C1 segment of cervical spinal cord (tissue), 14 donors: ENCODE measurements at regions not wholly inside any gene's neighbourhood (a gene's known extent, or its start where the extent isn't known, plus 50 kb on each side); places are given as distances from the start of the nearest gene placed in this dataset.

Experiments
- DNase-seq, 14 donors: peaks; one replicate each; lab custom pipeline; 2025; lab: John Stamatoyannopoulos, UW

GRCh38 chr7:98565103-98565502, 52.0 kb upstream of the NPTX2 start:
- DNase-seq: no peak

DNA sequence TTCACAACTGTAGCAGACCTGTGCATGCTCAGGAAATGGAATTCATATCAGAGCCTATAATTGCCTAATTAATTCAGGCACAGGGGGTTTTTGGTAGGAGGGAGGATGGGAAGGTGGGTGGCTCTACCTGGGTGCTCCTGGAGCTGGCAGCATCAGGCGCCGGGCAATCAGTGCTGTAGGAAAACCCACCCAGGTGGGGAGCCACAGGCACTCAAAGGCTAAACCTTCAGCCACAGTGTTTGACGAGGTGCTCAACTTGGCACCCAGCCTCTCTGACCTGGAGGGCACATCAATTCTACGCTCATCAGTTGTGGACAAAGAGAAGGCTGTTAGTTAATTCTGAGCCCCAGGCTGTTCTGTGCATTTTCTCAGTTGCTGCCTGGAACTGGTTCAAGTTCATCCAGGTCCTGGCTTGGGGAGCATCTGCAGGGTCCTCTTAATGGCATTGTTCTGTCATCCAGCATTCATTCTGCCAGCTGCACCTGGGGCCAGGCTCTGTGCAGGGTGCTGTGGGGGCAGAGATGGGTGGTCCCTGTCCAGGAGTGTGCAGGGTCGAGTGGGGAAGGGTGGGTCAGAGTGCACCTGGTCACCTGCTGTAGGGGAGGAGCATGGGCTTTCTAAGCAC, 54.1 kb upstream of the NPTX2 start:
- DNase-seq: no peak

- DNase-seq: no peak
Measured at GRCh38 chr7:98562381-98562823, 54.7 kb upstream of the NPTX2 start.

- no peak for DNase-seq
Measured at GRCh38 chr7:98559958-98560357, 57.1 kb upstream of the NPTX2 start.

DNA sequence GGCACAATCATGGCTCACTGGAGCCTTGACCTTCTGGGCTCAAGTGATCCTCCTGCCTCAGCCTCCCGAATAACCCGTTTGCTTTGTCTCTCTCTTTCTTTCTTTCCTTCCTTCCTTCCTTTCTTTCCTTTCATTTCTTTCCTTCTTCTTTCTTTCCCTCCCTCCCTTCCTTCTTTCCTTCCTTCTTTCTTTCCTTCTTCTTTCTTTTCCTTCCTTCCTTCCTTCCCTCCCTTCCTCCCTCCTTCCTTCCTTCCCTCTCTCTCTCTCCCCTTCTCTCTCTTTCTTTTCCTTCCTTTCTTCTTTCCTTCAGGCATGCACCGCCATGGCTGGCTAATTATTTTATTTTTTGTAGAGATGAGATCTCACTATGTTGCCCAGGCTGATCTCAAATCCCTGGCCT, 57.9 kb upstream of the NPTX2 start:
- no peak for DNase-seq

- DNase-seq: no peak
Measured at GRCh38 chr7:98557538-98558031, 59.5 kb upstream of the NPTX2 start.

DNA sequence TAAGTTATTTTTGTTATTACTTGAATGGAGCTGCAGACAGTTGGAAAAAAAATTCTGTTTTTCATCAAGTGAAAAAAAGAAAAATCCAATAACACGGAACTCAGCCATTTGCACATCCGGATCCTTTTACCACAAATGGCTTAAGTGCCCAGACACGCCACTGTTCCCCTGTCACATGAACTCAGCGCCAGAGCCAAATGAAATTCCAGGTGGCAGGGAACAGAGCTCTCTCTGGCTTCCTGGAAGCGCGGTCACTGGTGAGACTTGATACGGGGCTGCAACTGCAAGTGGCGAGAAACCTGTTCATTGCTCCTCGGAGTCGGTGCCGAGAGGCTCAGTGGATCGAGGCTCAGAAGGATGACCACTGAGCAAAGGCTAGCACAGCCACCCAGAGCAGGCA, 60.8 kb upstream of the NPTX2 start:
- no peak for DNase-seq

DNA sequence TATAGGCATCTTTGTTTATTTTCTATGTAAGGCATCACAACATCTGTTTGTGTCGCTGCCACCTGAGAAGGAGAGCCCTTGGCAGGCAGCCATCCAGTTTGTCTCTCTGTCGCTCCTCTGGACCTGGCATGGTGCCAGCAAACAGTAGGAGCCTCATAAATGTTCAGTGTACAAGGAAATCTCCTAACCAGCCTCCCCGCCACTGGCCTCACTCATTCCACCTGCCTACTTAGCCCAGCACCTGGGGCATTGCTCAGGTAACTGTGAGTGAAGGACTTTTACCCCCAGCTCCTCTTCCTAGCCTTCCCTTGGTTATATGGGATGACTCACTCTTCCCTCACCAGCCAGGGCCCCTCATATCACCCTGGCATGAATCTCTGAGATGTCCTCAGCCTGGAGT, 61.7 kb upstream of the NPTX2 start:
- DNase-seq: no peak

DNA sequence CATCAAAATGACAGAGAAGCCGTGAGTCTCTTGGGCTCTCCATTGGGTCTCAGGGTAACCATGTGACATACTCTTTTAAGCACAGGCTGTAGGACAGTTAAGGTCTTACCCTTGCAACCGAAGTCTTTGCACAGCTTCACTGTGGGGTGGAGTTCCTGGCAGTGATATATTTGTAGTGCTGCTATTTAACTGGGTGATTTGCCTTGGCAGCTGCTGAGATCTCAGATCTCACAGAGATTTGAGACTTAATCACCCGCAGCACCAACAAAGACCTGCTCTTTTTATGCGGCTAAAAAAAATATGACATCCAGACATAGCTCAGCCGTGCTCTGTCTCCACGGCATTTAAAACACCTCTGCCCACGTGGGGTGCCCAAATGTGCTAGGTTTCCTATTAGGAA, 63.4 kb upstream of the NPTX2 start:
- no peak for DNase-seq

GRCh38 chr7:98551611-98552273, 65.3 kb upstream of the NPTX2 start:
- DNase-seq: no peak

- DNase-seq: no peak
Measured at GRCh38 chr7:98548971-98549370, 68.1 kb upstream of the NPTX2 start.

DNA sequence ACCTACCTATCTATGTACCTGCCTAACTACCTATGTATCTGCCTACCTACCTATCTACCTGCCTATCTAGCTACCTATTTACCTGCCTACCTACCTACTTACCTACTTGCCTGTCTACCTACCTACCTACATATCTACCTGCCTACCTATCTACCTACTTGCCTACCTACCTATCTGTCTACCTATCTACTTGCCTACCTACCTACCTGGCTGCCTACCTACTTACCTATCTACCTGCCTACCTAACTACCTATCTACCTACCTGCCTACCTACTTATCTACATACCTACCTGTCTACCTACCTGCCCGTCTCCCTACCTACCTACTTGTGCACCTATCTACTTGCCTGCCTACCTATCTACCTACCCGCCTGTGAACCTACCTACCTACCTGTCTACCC, 68.7 kb upstream of the NPTX2 start:
- DNase-seq: no peak

DNA sequence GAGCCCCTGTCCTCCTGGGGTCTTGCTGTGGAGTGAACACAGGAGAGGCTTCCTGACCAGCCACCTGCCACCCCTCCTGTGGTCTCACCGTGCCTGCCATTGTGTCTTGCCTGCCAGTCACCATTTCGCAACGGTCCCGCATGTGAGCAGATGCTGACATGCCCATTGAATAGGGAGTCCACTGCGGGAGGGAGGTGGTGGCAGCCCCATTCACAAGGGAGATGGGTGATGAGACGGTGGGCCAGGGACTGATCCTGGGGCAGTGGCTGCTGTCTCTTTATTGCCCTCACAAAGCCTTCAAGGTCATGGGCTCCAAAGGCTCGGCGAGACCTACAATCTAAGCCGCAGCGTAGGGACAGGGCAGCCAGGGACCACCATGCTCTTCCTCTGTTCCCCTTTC, 76.0 kb upstream of the NPTX2 start:
- DNase-seq: no peak

- no peak for DNase-seq
Measured at GRCh38 chr7:98539865-98540264, 77.2 kb upstream of the NPTX2 start.

GRCh38 chr7:98536803-98537202, 80.3 kb upstream of the NPTX2 start:
- no peak for DNase-seq

DNA sequence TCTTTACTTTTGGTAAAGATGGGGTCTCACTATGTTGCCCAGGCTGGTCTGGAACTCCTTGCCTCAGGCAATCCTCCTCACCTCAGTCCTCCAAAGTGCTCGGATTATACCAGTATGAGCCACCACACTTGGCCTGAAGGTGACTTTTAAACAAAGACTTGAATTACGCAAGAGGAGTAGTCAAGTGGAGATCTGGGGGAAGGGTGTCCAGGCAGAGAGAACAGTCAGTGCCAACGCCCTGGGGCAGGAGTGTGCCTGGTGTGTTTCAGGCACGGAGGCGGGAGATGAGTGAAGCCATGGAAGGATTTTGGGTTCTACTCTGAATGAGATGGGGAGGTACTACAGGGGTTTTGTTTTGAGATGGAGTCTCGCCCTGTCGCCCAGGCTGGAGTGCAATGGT, 82.6 kb upstream of the NPTX2 start:
- DNase-seq: no peak

DNA sequence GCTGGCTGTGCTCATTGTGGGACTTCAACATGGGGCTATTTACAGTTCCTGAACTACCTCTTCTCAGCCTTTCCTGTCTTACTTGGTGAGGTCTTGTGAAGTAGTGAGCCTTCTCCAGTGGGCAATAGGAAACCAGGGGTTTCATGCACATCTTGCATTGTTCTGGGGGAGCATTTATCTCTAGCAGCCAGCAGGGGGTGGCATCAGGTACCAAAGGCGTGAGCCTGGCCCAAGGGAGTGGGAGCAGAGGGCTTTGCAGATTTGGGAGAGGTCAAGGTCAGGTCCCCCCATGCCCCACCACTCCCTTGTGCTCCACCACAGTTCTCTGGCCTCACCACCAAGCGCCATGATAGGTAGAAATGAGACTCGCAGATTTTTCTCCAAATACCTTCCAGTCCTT, 85.4 kb upstream of the NPTX2 start:
- DNase-seq: no peak

DNA sequence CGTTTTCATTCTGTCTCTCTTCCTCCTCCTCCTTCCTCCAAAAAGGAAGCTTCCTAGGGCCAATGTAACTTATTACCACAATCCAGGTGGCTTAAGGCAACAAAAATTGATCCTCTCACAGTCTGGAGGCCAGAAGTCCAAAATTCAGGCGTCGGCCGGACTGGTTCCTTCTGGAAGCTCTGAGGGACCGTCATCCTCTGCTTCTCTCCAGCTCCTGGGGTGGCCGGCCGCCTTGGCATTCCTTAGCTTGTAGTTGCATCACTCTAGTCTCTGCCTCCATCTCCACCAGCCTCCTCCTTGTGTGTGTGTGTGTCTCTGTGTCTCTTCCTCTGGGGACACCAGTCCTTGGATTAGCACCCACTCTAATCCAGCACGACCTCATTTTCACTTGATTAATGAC, 89.0 kb upstream of the NPTX2 start:
- no peak for DNase-seq

DNA sequence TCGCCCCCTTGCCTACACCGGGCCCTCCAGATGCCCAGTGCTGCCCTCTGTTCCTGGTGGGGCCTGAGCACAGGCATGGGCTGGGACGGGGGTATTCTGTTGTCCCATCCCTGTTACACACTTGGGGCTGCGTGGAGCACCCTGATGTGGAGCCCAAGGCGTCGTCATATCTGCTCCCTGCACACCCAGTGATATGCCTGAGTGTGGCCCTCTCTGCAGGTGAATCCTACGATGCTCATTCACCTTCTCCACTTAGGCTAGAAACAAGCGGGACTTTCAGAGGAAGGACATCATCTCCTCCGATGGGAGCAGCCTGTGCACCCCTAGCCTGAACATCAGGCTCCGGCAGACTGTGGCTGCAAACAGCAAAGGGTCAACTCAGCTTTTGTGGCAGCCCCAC, 91.0 kb upstream of the NPTX2 start:
- no peak for DNase-seq

DNA sequence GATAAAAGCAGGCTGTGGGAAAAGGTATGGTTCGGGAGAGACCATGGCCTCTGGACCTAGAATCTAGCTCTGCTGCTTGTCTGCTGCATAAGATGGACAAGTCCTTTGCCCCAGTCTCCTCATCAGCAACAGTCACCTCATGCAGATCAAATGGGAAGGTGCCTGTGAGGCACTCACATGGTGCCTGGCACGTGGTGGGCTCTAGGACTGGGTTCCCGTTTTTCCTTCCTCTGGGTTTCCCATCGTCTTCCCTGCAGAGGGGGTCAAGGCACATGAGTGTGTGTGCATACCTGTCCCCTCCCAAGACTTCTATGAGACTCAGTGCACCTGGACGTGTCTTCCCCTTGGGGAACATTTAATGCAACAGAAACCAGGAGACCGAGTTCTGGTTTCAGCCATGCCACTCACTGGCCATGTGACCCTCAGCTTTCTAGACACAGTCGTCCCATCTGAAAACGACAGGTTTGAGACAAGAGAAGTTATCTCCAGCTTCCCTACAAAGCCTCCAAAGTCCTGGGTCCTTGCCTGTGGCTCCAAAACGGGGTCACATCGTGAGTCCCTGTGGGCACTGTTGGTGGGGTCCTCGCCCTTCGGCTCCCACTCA, 95.9 kb upstream of the NPTX2 start:
- DNase-seq: no peak

- no peak for DNase-seq
Measured at GRCh38 chr7:98520356-98520951, 96.6 kb upstream of the NPTX2 start.

- DNase-seq: no peak
Measured at GRCh38 chr7:98518159-98518947, 98.7 kb upstream of the NPTX2 start.
